HG03521 (cell line): ENCODE measurements at regions not wholly inside any gene's neighbourhood (a gene's known extent, or its start where the extent isn't known, plus 50 kb on each side); places are given as distances from the start of the nearest gene placed in this dataset.

Experiments used
- ATAC-seq: cut with Tn5 transposase; IDR thresholded peaks from one replicate; pipeline ENCODE4 v1.9.1; 2021; ENCODE audit warnings: mild to moderate bottlenecking, moderate library complexity; ENCODE audit not compliant: unreplicated experiment

- no peak for ATAC-seq
Measured at GRCh38 chr10:70966646-70967553, 78.5 kb upstream of the PCBD1 start.

- peak; percentile 59 for ATAC-seq
Measured at GRCh38 chr10:70967591-70968587, 79.5 kb upstream of the PCBD1 start.

DNA sequence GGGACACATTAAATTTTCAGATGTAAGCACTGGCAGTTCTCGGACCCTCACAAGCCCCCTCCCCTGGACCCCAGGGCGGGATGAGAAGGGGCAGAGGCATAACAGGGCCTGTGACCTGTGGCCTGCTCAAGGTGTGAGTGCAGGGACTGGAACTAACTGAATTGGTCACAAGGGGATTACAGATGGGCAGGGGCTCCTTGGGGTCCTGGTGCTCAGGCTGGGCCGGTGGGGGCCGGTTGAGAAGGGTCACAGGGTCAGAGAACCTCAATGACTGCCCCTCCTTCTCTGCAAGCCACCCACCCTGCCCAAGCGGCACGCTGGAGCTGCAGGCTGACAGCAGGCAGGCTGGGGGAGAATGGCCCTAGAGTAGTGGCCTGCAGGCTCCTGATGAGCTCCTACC is 80.8 kb upstream of the PCBD1 start:
- ATAC-seq: no peak

- no peak for ATAC-seq
Measured at GRCh38 chr10:70970830-70971229, 82.5 kb upstream of the PCBD1 start.

GRCh38 chr10:70973275-70973674 is 84.9 kb upstream of the PCBD1 start:
- ATAC-seq: no peak

DNA sequence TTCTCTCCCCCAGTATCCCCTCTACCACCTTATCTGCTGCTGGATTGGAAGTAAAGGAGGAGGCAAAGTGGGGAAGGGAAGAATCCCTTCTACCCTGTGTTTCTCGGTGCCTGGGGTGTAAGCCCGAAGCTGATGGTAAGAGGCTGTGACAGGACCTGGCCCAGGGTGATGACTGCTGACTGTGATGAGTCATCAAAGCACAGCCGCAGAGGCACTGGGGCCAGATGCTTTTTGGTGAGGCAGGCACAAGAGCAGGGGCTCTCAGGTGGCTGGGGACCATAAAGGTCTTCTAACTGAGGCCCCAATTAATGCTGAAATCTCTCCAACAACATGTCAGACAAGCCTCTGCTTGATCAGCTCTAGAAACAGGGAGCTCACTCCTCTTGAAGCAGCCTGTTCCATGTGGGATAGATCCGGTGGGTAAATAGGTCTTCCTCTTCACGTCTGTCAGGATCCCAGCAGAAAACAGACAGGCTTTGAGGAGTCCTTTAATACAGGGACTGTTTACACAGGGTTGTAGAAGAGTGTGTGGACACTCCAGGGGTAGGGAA is 86.1 kb upstream of the PCBD1 start:
- no peak for ATAC-seq

GRCh38 chr10:70974920-70975319 is 86.6 kb upstream of the PCBD1 start:
- ATAC-seq: no peak

DNA sequence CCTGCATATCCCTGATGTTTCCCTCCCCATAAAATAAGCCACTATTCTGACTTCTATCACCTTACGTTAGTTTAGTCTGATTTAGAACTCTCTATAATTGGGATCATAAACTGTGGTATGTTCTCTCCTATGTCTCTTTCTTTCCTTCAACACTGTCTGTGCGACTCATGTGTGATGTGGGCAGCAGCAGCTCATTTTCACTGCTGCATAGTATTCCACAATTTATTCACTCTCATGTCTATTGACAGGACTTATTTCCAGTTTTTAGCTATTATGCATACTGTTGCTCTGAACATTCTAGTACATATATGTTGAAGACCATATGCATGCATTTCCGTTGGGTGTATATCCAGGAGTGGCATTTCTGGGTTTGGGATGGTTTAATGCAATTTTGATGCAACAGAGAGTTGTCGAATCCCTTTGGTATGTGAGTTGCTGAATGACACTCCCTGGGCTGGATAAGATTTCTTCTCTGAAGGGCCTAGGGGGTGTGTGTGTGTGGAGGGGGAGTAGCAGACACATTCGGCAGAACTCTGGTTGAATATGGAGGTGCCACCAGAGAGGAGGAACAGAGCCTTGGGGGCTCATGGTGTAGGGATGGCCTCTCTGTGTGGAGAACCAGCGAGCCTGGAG is 87.8 kb upstream of the PCBD1 start:
- ATAC-seq: no peak

DNA sequence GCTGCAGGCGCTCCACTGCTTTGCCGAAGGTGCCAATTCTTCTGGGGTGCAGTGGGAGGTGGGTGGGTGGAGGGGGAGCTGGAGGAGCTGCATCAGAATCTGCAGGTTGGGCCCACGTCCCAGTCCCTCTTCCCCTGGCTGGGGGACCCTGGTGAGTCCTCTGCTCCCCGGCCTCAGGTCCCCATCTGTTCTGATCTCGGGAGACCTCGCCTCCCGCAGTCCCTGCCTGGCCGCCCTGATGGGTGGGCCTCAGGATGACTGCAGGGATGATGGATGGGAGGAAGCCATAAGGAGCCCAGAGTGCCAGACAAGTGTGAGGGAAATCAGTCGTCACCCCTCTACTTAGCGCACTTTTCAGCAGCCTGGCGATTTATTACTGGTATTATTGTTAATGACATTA is 89.3 kb upstream of the PCBD1 start:
- no peak for ATAC-seq

- ATAC-seq: no peak
Measured at GRCh38 chr10:70978181-70978580, 89.8 kb upstream of the PCBD1 start.

DNA sequence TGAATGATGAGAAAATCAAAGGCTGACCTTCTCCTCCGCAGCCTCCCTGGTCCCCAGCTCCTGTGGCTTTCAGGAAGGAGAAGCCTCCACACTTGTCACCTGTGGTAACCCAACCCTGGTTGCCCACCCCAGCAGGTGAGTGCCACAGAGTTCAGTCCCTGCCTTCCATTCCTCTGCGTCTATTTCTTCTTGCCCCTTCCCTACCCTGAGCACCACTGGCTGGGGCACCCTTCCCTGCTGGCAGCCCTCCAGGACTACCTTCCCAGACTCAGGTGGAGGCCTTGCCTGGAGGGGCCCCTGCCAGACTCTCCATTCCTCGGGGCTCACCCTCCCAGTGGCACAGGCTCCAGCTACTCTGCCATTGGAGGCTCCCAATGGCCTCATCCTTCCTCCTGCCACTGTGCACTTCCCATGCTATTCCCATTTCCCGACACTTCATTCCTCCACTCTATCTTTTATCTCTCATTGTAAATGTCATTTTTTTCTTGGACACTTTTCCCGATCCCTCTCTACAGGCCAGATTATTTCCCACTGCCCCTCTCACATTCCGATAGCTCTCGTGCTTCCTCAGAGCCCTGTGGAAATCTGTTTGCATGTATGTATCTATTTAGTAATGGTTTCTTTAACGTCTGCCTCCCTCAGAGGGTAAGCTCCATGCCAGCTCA is 90.6 kb upstream of the PCBD1 start:
- ATAC-seq: no peak

DNA sequence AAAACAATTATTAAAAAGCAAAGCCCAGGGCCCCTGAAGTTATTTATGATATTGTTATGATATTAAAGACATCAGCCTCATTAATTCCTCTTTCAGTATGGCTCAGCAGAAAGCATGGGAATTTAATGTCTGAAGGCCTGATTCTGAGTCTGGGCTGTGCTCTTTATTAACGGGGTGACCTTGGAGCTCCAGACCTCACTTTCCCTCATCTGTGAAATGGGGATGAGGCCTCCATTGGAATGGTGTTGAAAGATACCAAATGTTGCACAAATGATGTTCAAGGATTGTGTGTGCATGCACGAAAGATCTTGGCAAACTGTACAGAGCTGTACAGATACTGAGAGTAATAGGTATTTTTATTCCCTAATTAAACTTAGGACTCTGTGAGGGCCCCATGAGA is 92.3 kb upstream of the PCBD1 start:
- no peak for ATAC-seq

GRCh38 chr10:70981171-70981836 is 92.9 kb upstream of the PCBD1 start:
- ATAC-seq: no peak

DNA sequence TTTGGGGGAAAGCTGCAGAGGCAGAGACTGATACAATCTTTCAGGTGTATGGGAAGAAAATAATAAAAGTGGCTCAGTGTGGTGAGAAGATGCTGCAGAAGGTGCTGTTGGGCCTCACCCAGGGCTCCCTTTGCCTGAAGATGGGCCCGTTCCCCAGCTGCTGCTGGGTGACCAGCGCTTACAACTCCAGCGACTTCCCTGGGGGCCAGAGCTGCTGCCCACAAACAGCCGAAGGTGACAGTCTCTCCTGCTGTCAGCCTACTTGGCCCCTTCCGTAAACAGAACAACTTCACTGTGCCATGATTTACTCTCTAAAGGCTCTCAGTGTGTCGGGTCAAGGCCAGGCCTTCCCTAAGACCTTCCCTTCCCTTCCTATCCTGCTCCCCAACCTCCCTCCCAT is 93.6 kb upstream of the PCBD1 start:
- no peak for ATAC-seq

DNA sequence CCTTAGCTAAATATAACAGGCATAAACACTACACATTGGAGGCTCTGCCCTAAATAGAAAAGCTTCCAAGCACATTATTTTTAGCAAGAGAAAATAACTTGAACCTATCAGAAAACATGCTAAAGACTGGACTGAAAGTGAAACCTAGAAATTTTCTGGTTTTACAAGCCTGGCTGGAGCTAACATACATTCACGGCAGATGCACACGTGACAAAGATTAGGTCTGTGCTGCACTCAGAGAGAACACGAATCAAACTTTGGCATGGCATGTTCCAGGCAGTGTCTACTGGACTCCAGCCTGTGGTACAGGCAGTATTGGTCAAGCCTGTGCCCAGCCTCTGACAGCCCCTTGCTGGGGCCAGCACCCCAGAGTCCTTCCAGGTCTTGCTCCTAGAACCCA is 94.1 kb upstream of the PCBD1 start:
- no peak for ATAC-seq

- ATAC-seq: no peak
Measured at GRCh38 chr10:70984986-70985722, 96.8 kb upstream of the PCBD1 start.

GRCh38 chr10:70985824-70986622 is 97.7 kb upstream of the PCBD1 start:
- no peak for ATAC-seq

DNA sequence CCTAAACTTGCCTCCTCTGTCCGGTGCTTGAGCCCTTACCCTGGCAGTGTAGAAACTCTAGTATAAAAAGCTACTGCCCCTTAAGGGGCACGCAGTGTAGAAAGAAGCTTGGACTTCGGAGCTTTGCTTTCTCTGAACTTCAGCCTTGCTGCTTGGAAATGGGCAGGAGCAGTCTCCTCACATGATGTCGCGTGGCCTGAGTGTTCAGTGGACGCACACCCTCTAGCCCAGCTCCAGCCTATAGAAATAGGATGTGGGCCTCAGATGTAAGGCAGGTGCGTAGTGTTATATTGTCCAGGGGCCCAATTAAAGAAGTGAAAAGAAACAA is 98.2 kb upstream of the PCBD1 start:
- ATAC-seq: no peak
